GM21390 (cell line): ENCODE measurements at regions not wholly inside any gene's neighbourhood (a gene's known extent, or its start where the extent isn't known, plus 50 kb on each side); places are given as distances from the start of the nearest gene placed in this dataset.
"Not testable (repeated sequence)": the region's sequence is repeated elsewhere in the genome, so short reads cannot be mapped to it uniquely, and the experiment has no call there.

Experiments used
- ATAC-seq: cut with Tn5 transposase; IDR thresholded peaks from one replicate; pipeline ENCODE4 v1.9.1; 2021; ENCODE audit not compliant: unreplicated experiment

GRCh38 chrX:140165849-140166248, 200.5 kb upstream of the CXorf66 start:
- ATAC-seq, result no peak

GRCh38 chrX:140164391-140164790, 199.1 kb upstream of the CXorf66 start:
- ATAC-seq, result no peak

GRCh38 chrX:140163371-140164159, 198.2 kb upstream of the CXorf66 start:
- ATAC-seq, result no peak

GRCh38 chrX:140157611-140158010, 192.3 kb upstream of the CXorf66 start:
- ATAC-seq, result no peak

GRCh38 chrX:140157143-140157542, 191.8 kb upstream of the CXorf66 start:
- ATAC-seq, result no peak

- ATAC-seq, result no peak
Measured at GRCh38 chrX:140151316-140151715, 186.0 kb upstream of the CXorf66 start.

GRCh38 chrX:140149761-140150160, 184.4 kb upstream of the CXorf66 start:
- ATAC-seq, result no peak

- ATAC-seq, result peak; percentile 69
Measured at GRCh38 chrX:140141444-140142029, 176.2 kb upstream of the CXorf66 start.

- ATAC-seq, result not testable (repeated sequence)
Measured at GRCh38 chrX:140138492-140138891, 173.2 kb upstream of the CXorf66 start.

- ATAC-seq, result not testable (repeated sequence)
Measured at GRCh38 chrX:140138065-140138464, 172.7 kb upstream of the CXorf66 start.

- ATAC-seq, result no peak
Measured at GRCh38 chrX:140132937-140133336, 167.6 kb upstream of the CXorf66 start.

GRCh38 chrX:140123446-140123845, 158.1 kb upstream of the CXorf66 start:
- no peak for ATAC-seq

GRCh38 chrX:140114059-140114458, 148.7 kb upstream of the CXorf66 start:
- ATAC-seq, result not testable (repeated sequence)

GRCh38 chrX:140110081-140110650, 144.8 kb upstream of the CXorf66 start:
- no peak for ATAC-seq

GRCh38 chrX:140104760-140105159, 139.4 kb upstream of the CXorf66 start:
- no peak for ATAC-seq

- ATAC-seq, result no peak
Measured at GRCh38 chrX:140099221-140099620, 133.9 kb upstream of the CXorf66 start.

GRCh38 chrX:140092121-140092520, 126.8 kb upstream of the CXorf66 start:
- no peak for ATAC-seq

- peak; percentile 79 for ATAC-seq
Measured at GRCh38 chrX:140091125-140091886, 126.0 kb upstream of the CXorf66 start.

- peak; percentile 11 for ATAC-seq
Measured at GRCh38 chrX:140090800-140091124, 125.4 kb upstream of the CXorf66 start.

GRCh38 chrX:140088438-140088837, 123.1 kb upstream of the CXorf66 start:
- ATAC-seq, result no peak

- ATAC-seq, result no peak
Measured at GRCh38 chrX:140087875-140088274, 122.6 kb upstream of the CXorf66 start.

GRCh38 chrX:140086691-140087090, 121.4 kb upstream of the CXorf66 start:
- ATAC-seq, result no peak
